Upper lobe of left lung (tissue), 4 donors: ENCODE measurements at regions not wholly inside any gene's neighbourhood (a gene's known extent, or its start where the extent isn't known, plus 50 kb on each side); places are given as distances from the start of the nearest gene placed in this dataset.

Source experiments
- EP300 ChIP-seq, 4 donors: sonication (generic); formaldehyde crosslinking; IDR thresholded peaks; one replicate each; pipeline ENCODE4 v1.5.1; 2017; ENCODE audit warnings: antibody characterized with exemption in 4 of 4, control low read depth in 2 of 4
- POLR2A ChIP-seq, 4 donors: fragments of 450-650 bp; IDR thresholded peaks; one replicate each; pipeline ENCODE4 v1.5.1; 2016 to 2017; ENCODE audit warnings: antibody characterized with exemption in 4 of 4, mild to moderate bottlenecking in 2 of 4
- POLR2AphosphoS5 ChIP-seq, 2 donors: sonication (generic); formaldehyde crosslinking; IDR thresholded peaks; one replicate each; pipeline ENCODE4 v1.5.1; 2017; ENCODE audit warnings: antibody characterized with exemption in 2 of 2
- TF ChIP-seq, protein P1 (sequence below), 6 experiments: fragments of 450-650 bp in 4 of 6; fragments of 200-600 bp in 2 of 6; sonication (generic) in 2 of 6; IDR thresholded peaks; one replicate each; pipeline ENCODE4 v1.5.1; 2016 to 2019; ENCODE audit warnings: antibody characterized with exemption in 6 of 6

DNA sequence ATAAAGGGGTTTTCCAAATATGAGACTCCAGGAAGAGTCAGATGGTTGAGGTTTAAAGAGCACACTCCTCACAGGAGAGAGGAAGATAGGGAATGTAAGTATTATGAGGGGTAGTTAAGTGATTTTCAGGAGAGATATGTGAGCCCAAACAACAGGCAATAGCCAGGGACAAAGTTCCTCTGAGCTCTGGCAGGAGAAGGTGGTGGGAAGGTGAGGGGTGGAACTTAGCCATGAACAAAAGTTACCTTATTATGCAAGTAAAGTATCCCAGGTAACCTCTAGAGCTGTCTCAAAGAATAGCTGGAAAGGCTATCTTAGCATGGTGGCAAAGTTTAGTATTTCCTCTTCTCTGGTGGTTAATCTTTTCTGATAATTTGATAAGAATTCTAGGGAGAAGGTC lies 450.5 kb upstream of the PTPRD start:
- TF ChIP-seq POLR2A (IDR thresholded peaks at IDR 0.05), result no peak
- no peak for TF ChIP-seq EP300 (IDR thresholded peaks at IDR 0.05)
- TF ChIP-seq, protein P1, sequence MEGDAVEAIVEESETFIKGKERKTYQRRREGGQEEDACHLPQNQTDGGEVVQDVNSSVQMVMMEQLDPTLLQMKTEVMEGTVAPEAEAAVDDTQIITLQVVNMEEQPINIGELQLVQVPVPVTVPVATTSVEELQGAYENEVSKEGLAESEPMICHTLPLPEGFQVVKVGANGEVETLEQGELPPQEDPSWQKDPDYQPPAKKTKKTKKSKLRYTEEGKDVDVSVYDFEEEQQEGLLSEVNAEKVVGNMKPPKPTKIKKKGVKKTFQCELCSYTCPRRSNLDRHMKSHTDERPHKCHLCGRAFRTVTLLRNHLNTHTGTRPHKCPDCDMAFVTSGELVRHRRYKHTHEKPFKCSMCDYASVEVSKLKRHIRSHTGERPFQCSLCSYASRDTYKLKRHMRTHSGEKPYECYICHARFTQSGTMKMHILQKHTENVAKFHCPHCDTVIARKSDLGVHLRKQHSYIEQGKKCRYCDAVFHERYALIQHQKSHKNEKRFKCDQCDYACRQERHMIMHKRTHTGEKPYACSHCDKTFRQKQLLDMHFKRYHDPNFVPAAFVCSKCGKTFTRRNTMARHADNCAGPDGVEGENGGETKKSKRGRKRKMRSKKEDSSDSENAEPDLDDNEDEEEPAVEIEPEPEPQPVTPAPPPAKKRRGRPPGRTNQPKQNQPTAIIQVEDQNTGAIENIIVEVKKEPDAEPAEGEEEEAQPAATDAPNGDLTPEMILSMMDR (IDR thresholded peaks at IDR 0.05), result no peak
- TF ChIP-seq POLR2AphosphoS5 (IDR thresholded peaks at IDR 0.05), result no peak
